ENCODE measurements at regions not wholly inside any gene's neighbourhood (a gene's known extent, or its start where the extent isn't known, plus 50 kb on each side); places are given as distances from the start of the nearest gene placed in this dataset.

DNA sequence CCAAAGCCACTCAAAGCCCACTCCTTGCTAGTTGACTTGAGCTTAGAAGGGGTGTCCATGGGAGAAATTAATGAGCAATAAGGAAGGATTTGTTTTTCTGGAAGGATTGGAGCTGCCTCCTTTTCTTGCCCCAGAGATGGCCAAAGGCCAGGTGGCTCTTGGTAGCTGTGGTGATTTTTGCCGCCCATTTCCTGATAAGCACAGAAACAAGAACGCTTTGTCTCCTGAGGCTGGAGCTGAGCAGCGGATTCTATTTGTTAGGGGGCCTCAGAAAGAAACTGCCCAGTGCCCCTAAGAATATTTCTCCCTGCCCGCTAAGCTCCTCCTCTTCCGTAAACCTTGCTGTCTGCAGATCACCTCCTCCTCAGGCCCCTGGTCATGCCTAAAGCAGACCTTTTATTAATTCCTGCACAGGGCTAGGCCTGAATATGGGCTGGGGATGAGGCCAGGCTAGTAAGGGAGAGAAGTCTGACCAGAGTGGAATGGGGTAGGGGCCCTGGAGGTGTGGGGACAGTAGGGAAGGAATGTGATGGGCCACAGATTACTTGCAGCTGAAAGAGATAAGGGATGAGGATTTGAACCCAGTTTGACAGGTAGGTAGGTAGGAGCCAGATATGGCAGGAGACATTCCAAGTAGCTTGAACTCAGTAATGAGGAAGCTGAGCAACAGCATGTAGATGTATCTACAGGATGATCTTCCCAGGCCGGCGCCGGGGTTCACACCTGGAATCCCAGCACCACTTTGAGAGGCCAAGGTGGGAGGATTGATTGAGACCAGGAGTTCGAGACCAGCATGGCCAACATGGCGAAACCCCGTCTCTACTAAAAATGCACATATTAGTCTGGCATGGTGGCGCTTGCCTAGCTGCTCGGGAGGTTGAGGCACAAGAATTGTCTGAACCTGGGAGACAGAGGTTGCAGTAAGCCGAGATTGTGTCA is 71.2 kb upstream of the NAA20 start:
- DNase-seq = peak in 16 of 56 donors; percentile 6 to 43 (median 19)

DNA sequence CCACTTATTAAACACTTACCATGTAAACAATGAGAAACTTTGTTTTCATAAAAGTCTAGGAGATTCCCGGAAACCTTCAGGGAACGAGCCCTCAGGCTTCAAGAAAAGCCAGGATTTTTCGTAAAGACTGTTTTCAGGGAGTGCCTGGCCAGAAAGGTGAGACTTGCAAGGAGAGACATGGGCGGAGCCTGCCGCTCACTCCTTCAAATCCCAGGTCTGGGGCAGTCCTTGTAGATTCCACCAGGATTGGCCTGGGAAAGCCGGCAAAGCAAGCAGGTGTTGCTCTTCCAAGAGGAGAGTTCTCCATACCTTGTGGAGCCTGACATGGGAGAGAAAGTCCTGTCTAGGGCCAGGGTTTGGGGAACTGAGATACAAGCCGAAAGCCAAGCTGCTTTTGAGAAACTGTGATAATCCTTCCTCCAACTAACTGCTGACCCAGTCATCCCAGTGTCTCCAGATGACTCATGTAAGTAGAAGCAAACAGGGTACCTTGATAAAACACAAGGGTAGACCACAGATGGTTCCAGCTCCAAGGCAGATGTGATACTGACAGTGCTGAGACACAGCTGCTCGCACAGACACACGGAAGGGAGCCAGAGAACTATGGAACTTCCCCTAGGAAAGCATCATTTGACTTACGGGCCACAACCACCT is 69.4 kb upstream of the NAA20 start:
- no peak for DNase-seq

DNA sequence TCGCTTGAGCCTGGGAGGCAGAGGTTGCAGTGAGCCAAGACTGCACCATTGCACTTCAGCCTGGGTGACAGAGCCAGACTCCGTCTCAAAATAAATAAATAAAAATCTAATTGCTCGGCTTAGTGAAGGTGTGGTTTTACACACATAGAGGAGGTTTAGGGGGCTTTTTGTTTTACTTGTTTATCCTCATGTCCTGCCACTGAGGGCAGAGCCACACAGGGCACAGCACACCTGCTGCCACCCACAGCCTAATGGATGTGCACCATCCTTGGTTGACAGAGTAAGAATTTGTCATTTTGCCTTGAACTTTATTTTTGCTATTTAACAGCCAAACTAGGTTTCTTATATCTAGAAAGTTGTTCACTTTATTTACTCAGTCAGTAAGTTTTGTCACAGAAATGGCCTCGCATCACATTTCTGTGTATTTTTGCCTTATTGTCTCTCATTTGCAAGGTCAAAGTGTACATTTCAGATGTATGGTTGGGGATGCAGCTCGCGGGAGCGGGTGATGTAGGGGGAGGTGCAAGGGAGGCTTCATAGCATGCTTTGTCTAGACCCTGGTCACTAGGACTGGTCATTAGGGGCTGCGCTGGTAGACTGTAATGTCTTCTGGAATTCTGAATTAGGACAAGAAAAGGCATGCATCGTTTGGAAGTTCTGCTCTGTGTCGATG is 67.8 kb upstream of the NAA20 start:
- no peak for DNase-seq

DNA sequence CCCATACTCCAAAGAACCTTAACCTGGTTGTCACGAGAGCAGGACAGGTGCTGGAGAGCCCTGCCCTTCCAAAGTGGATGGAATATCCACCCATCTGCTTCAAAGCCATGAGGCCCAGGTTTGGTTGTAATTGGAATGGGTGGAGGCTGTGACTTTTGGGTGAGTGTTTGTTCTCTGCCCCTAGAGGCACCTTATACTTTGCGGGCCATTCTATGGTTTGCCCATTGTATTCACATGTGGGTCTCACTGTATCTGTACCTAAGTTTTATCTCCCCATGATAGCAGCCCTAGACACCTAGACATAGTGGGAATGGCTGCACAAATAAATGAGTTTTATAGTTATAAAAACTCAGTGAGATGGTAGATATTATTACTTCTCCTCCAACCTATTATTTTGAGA is 67.1 kb upstream of the NAA20 start:
- DNase-seq = no peak

DNA sequence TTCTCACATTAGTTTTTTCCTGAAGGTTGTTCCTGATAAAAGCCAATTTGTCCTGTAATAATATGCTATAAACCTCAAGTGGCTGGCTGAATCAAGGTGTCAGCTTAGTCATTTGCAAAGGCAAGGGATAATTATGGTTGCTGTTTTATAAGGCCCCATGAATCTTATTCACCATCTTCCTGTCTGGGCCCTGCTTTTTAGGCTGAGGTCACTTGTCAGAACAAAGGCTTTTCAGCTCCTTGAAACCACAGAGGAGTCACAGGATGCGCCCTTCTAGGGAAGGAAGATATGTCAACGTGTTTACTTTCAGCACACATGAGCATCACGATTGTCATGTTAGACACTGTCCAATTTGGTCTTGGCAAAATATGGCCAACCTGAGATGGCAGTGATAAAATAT is 64.8 kb upstream of the NAA20 start:
- no peak for DNase-seq

DNA sequence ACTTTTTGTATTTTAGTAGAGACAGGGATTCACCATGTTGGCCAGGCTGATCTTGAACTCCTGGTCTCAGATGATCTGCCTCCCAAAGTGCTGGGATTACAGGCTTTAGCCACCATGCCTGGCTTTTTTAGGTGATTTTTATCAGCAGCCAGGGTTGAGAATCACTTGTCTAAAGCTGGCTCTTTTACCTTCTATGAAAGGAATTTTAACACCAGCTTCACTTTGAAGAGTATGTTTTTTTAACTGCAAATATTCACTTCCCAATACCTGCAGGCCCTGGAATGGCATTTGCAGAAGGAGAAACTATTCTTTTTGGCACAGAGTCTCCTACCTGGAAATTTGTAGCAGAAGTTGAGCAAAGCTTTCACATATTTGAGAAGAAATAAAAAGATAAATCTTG is 63.6 kb upstream of the NAA20 start:
- DNase-seq = no peak

DNA sequence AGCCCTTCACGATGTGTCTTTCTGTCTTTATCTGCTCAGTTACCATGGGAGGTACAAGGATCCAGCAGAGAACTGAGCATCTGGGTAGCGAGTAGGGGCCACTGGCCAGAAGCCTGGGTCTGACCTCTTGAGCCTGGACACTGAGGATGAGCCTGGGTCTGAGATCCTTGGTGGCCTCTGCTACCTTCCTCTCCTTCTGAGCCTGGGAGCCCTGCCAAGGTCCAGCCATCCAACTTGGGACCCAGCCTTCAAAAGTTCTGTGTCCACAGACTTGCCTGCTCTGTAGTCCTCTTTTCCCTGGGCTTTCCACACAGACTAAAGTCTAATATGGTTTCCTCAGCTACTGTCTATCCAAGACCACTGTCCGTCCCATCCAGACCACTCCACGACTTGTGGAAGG is 60.2 kb upstream of the NAA20 start:
- DNase-seq = no peak

DNA sequence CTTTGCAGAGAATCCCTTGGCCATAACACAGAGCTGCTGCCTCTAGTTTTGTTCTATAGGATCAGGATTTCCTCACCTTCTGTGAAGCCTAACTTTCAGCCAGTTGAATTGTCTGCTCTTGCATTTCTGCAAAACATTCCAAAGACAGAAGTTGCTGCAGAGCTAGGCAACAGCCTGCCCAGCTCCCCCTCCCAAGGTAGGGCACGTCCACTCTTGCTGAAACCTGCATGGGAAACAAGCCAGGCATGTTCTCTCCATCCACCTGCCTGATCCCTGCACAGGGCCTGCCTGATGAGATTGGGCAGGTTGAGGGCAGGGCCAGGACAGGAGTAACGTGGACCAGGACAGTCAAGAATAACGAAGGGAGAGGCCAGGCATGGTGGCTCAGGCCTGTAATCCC is 58.9 kb upstream of the NAA20 start:
- DNase-seq = no peak

DNA sequence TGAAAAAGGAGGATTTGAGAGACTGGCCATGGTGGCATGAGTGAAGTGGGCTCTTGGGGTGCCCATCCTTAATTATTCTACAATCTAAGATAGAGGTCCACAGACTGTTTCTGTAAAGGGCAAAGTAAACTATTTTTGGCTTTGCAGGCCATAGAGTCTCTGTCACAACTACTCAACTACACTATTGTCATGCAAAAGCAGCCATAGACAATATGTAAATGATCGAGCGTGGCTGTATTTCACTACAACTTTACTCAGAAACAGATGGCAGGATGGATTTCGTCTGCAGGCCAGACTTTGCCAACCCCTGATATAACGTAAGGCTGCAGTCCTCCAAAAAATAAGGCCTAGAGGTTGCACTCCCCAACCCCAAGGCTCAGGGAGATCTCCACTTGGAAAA is 58.2 kb upstream of the NAA20 start:
- DNase-seq = no peak

DNA sequence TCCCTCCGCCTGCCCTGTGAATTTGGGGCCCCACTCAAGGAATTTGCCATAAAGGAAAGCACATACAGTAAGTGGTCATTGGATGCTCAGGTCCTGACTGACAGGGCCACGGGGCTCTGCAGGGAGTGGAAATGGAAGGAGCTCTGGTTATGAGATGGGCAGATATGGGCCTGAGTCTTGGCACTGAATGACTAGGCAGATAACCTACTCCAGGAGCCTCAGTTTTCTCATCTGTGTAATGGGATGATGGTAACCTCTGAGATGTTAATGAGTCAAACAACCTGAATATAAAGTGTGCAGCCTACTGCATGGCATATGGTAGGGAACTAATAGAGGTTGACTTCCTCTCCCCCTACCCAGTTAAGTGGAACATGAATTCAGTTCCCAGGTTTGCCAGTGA is 56.4 kb upstream of the NAA20 start:
- no peak for DNase-seq

DNA sequence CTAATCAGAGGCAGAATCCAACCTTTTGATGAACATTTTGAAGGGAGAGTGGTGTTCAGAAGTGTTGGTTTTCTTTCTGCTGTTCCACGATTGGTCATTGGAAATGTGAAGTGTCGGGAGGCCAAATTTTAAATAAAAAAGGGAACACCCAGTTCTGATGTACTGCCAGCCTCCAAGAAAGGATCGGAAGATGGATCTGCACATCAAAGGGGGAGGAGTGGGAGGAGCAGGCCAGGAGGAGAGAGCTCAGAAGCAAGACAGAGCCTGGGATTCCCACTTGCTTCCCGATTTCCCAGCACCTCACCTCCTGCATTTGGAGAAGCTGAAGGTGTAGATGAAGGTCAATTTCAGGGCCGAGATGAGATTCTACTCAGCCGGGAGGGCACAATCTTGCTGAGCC is 55.9 kb upstream of the NAA20 start:
- no peak for DNase-seq

DNA sequence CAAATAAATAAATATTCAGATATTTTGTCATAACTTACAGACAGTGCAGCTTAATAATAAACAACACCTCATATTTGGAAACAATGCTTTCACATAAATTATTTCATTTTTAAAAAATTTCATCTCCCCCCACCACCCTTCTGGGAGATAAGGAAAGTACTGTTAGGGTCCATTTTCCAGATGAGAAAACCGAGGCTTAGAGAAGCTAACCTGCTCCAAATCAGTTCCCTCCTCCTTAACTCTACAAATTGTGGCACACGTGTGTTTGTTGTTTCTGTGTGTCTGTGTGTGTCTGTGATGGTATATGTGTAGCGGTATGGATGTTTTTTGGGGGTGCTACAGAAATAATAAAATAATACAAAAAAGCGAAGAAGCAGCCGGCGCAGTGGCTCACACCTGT is 54.2 kb upstream of the NAA20 start:
- no peak for DNase-seq

DNA sequence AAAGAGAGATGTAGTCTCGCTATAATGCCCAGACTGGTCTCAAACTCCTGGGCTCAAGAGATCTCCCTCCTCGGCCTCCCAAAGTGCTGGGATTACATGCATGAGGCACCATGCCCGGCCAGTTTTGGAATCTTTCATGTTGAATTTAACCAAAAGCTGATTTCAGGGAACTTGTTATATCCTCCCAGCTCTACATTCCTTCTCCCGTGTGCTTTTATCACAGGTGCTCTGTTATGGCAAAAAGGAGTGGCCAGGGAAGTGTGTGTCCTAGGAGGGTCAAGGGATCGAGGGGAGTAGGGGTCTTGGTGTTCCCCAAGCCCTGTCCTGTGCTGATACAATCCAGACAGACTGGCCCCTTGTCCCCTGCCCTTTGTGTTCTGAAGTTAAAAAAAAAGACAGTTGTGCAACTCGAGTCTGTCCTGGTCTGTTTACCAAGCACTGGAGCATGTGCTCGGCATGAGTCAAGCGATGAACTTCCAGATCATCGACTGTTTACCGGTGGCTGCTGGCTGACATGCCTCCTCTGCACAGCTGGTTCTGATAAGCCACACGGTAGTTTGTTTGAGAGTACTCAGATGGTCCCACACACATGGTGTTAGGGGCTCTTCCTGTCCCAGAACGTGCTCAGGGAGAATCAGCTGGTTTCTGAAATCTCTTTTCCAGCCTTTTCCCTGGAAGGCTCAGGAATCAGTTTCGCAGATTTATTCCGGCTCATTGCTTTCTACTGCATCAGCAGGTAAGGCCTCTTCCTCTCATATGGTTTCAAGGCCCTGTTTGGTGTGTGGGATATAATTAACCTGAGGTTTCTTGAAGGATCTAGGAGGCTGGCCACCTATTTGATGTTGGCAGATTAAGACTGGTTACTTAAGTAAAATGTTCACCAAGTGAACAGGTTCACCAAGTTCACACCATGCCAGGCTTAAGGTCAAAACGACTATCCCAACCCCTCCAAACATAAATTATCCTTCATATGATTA is 52.6 kb upstream of the NAA20 start:
- no peak for DNase-seq

DNA sequence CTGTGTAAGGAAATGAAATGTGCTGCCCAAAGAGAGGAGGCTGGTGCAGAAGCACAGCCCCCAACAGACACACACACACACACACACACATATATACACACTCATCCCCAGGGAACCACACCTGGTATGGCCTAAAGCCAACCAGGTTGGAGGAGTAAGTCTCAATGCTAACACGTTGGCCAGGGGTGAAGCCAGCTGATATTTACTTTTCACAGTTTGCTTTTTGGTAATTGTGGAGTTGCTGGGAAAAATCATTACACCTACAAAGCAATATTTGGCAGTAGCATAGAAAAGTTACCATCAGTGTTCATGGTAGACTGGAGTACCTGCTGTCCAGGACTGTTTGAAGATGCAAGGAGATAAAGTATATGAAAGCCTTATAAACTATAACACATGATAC is 50.3 kb upstream of the NAA20 start:
- DNase-seq = no peak

Measured in nucleus accumbens (tissue), 56 donors.